ENCODE measurements at regions not wholly inside any gene's neighbourhood (a gene's known extent, or its start where the extent isn't known, plus 50 kb on each side); places are given as distances from the start of the nearest gene placed in this dataset.

DNA sequence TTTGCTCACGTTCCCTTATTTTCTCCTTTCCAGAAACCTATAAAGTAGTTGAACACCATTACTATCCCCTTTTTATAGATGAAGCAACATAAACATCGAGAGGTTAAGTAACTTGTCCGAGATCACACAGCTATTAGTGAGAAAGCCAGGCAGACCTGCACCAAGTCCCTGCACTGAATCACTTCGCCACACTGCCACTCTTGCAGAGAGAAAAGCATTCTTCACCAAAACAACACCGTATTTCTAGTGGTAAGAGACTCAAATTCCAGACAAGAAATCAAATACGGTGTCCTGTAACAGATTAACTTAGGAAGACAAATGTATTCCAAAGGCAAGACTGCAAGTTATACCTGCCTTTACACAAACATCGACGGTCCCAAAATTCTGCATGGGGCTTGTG lies 82.0 kb upstream of the DMRT1 start:
- Histone ChIP-seq H3K27me3 (no peaks in the 10 kb centered on the region), H3K4me3 (no peak overlapping the region), H3K9me3 (no peaks in the 10 kb centered on the region), H3K4me1 (peaks cover 0 to 13% (median 1%) of the 10 kb centered on the region in 4 donors), H3K36me3 (no peaks in the 10 kb centered on the region), H3K27ac (no peak overlapping the region)
- intact Hi-C loops (cut with DNase I): no loop called here
- DNase-seq (no peak), ATAC-seq (no peak)
- no peak for TF ChIP-seq POLR2A (IDR thresholded peaks at IDR 0.05)
- TF ChIP-seq, protein P1, sequence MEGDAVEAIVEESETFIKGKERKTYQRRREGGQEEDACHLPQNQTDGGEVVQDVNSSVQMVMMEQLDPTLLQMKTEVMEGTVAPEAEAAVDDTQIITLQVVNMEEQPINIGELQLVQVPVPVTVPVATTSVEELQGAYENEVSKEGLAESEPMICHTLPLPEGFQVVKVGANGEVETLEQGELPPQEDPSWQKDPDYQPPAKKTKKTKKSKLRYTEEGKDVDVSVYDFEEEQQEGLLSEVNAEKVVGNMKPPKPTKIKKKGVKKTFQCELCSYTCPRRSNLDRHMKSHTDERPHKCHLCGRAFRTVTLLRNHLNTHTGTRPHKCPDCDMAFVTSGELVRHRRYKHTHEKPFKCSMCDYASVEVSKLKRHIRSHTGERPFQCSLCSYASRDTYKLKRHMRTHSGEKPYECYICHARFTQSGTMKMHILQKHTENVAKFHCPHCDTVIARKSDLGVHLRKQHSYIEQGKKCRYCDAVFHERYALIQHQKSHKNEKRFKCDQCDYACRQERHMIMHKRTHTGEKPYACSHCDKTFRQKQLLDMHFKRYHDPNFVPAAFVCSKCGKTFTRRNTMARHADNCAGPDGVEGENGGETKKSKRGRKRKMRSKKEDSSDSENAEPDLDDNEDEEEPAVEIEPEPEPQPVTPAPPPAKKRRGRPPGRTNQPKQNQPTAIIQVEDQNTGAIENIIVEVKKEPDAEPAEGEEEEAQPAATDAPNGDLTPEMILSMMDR (IDR thresholded peaks at IDR 0.05): no peak
- 75% methylated on average over 8 of the region's 8 CpGs for WGBS (ENCODE audit: insufficient coverage, low coverage, low lambda C conversion rate, missing lambda C conversion rate)

DNA sequence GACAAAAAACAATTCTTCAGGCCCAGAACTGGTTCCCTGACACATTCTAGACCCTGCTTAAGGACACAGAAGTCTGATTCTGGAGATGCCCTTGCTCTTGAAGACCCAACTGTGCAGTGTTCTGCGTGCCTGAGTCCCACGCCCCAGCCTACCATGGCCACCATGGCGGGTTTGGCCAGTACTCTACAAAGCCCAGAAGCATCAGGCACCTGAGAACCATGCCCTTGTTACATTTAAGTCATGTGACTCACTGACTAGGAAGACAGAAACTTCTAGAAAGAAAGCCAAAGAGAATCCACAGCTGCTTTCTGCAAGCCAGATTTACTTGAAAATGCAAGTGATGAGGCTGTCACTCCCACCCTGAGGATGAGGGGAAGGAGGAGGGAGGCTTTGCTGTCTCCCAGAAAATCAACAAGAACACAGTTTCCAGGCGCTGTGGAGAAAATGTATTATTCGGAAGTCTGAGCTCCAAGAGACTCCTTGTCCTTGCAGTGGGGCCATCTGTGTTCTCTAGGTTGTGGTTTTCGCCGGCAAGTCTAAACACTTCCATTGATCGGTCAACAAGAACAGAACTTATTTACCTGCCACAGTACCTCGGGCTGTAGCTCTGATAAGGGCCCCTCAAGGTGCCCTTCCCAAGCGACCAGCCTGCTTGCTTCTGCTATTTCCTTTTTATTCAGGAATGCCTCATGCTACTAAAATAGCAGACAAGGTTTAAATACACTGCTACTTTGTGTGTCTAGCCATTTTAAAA lies 81.3 kb upstream of the DMRT1 start:
- WGBS (ENCODE audit: insufficient coverage, low coverage, low lambda C conversion rate, missing lambda C conversion rate): 90% methylated on average over 4 of the region's 10 CpGs
- H3K27ac ChIP-seq: no peak overlapping the region
- DNase-seq: no peak
- H3K4me3 ChIP-seq: no peak overlapping the region
- no peaks in the 10 kb centered on the region for H3K36me3 ChIP-seq
- no peak for TF ChIP-seq POLR2A (IDR thresholded peaks at IDR 0.05)
- TF ChIP-seq, protein P1 (IDR thresholded peaks at IDR 0.05): no peak
- ATAC-seq: no peak
- H3K9me3 ChIP-seq: no peaks in the 10 kb centered on the region
- H3K4me1 ChIP-seq: peaks cover 0 to 9% (median 0%) of the 10 kb centered on the region in 4 donors
- H3K27me3 ChIP-seq: no peaks in the 10 kb centered on the region
- intact Hi-C loops (cut with DNase I): loop anchor here in 1 of 2 donors (5.0 kb wide), 1 partner anchor 148 kb away; no protein-coding TSS in a partner anchor

DNA sequence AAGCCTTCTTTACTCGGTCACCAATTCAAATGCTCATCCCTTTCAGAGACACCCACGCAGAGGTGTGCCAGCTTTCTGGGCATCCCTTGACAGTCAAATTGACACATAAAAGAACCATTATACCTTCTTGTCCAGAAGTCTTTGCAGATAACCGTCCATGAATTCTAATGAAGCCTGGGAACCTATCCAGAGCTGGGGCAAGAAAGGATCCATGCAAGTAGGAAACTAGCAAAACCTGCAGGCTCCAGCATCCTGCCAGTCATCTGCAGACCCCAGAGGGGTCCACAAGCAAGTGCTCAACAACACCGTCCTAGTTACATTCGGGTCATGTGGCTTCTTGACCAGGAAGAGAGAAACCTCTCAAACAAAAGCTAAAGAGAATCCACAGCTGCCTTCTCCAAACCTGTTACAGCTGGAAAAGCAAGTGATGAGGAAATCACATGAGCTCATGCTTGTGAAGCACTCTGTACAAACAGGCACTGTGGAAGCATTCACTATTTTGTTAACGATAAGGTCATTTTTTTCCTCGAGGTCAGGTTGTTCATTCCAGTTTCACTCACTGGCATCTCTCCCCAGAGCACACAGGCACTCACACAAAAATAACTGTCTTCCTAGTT lies 80.2 kb upstream of the DMRT1 start:
- Histone ChIP-seq H3K36me3 (no peaks in the 10 kb centered on the region), H3K4me3 (no peak overlapping the region), H3K27ac (no peak overlapping the region), H3K4me1 (peaks cover 0 to under 1% (median 0%) of the 10 kb centered on the region in 4 donors), H3K27me3 (no peaks in the 10 kb centered on the region), H3K9me3 (no peaks in the 10 kb centered on the region)
- 33% methylated on average over 7 of the region's 7 CpGs for WGBS (ENCODE audit: insufficient coverage, low coverage, low lambda C conversion rate, missing lambda C conversion rate)
- intact Hi-C loops (cut with DNase I): loop anchor here in 1 of 2 donors (5.0 kb wide), 1 partner anchor 149 kb away; no protein-coding TSS in a partner anchor
- TF ChIP-seq, protein P1 (IDR thresholded peaks at IDR 0.05): no peak
- no peak for TF ChIP-seq POLR2A (IDR thresholded peaks at IDR 0.05)
- ATAC-seq (peak; percentile 26 to 80 (median 56)), DNase-seq (no peak)

- no peaks in the 10 kb centered on the region for H3K9me3 ChIP-seq
- no peaks in the 10 kb centered on the region for H3K4me1 ChIP-seq
- H3K36me3 ChIP-seq: no peaks in the 10 kb centered on the region
- intact Hi-C loops (cut with DNase I): loop anchor here in 1 of 2 donors (5.0 kb wide), 1 partner anchor 150 kb away; no protein-coding TSS in a partner anchor
- TF ChIP-seq, protein P1 (IDR thresholded peaks at IDR 0.05): no peak
- TF ChIP-seq POLR2A (IDR thresholded peaks at IDR 0.05): no peak
- H3K27me3 ChIP-seq: no peaks in the 10 kb centered on the region
- DNase-seq: no peak
- no peak overlapping the region for H3K27ac ChIP-seq
- no peak overlapping the region for H3K4me3 ChIP-seq
- ATAC-seq: no peak
- WGBS (ENCODE audit: insufficient coverage, low coverage, low lambda C conversion rate, missing lambda C conversion rate): 85% methylated on average over 9 of the region's 13 CpGs
Observed at GRCh38 chr9:761793-762560, 79.5 kb upstream of the DMRT1 start.
